ENCODE measurements at regions not wholly inside any gene's neighbourhood (a gene's known extent, or its start where the extent isn't known, plus 50 kb on each side); places are given as distances from the start of the nearest gene placed in this dataset.

DNA sequence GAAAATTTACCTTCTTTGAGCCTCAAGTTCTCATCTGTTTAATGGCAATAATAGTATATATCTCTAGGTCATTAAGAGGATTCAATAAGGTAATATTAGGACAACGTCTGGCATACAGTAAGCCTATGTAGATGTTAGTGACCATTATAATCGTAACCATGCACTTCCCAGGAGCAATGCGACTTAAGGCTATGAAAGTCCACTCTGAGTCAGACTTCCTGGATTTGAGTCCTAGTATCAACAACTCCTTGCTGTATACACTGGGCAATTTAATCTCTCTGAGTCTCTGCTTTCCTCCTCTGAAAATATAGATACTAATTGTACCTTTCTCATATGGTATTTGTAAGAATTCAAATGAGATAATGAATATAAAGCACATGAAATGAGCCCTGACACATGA lies 168.1 kb upstream of the HDDC2 start:
- TF ChIP-seq EZH2 (IDR thresholded peaks at IDR 0.05; ENCODE audit: borderline replicate concordance, low read length): no peak
- TF ChIP-seq, protein P1, sequence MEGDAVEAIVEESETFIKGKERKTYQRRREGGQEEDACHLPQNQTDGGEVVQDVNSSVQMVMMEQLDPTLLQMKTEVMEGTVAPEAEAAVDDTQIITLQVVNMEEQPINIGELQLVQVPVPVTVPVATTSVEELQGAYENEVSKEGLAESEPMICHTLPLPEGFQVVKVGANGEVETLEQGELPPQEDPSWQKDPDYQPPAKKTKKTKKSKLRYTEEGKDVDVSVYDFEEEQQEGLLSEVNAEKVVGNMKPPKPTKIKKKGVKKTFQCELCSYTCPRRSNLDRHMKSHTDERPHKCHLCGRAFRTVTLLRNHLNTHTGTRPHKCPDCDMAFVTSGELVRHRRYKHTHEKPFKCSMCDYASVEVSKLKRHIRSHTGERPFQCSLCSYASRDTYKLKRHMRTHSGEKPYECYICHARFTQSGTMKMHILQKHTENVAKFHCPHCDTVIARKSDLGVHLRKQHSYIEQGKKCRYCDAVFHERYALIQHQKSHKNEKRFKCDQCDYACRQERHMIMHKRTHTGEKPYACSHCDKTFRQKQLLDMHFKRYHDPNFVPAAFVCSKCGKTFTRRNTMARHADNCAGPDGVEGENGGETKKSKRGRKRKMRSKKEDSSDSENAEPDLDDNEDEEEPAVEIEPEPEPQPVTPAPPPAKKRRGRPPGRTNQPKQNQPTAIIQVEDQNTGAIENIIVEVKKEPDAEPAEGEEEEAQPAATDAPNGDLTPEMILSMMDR (conservative IDR thresholded peaks at IDR 0.05 in 1 of 2, IDR thresholded peaks at IDR 0.05 in 1 of 2; ENCODE audit: extremely low read depth in 1 of 2, insufficient read depth in 1 of 2, low read depth in 1 of 2, low read length in 2 of 2): no peak
